ENCODE measurements at regions not wholly inside any gene's neighbourhood (a gene's known extent, or its start where the extent isn't known, plus 50 kb on each side); places are given as distances from the start of the nearest gene placed in this dataset.
"Not testable (repeated sequence)": the region's sequence is repeated elsewhere in the genome, so short reads cannot be mapped to it uniquely, and the experiment has no call there.

- DNase-seq (ENCODE audit: extremely low read depth, low read depth): no peak
- TF ChIP-seq, protein P1, sequence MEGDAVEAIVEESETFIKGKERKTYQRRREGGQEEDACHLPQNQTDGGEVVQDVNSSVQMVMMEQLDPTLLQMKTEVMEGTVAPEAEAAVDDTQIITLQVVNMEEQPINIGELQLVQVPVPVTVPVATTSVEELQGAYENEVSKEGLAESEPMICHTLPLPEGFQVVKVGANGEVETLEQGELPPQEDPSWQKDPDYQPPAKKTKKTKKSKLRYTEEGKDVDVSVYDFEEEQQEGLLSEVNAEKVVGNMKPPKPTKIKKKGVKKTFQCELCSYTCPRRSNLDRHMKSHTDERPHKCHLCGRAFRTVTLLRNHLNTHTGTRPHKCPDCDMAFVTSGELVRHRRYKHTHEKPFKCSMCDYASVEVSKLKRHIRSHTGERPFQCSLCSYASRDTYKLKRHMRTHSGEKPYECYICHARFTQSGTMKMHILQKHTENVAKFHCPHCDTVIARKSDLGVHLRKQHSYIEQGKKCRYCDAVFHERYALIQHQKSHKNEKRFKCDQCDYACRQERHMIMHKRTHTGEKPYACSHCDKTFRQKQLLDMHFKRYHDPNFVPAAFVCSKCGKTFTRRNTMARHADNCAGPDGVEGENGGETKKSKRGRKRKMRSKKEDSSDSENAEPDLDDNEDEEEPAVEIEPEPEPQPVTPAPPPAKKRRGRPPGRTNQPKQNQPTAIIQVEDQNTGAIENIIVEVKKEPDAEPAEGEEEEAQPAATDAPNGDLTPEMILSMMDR (IDR thresholded peaks at IDR 0.05; ENCODE audit: low read depth, low read length): no peak
These were observed 135.3 kb upstream of the FOXQ1 start for GRCh38 chr6:1176567-1176966.

DNA sequence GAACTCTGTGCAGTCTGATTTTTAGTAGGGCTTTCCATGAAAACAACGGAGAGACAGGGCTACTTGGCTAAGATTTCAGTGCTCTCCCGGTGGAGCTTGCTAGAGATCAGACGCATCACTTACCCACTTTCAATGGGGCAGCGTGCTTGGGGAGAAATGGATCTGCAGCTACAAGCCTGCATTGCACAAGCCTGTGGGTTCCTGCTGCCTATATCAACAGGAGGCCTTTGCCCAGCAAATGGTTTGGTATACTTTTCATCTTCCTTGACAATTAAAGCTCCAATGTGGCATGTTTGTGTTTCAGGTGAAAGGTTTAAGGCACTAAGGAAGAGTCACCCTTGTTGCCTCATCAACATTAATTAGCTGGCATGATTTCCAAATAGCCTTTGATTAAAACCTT is 136.0 kb upstream of the FOXQ1 start:
- TF ChIP-seq, protein P1 (IDR thresholded peaks at IDR 0.05; ENCODE audit: low read depth, low read length): no peak
- DNase-seq (ENCODE audit: extremely low read depth, low read depth): no peak

DNA sequence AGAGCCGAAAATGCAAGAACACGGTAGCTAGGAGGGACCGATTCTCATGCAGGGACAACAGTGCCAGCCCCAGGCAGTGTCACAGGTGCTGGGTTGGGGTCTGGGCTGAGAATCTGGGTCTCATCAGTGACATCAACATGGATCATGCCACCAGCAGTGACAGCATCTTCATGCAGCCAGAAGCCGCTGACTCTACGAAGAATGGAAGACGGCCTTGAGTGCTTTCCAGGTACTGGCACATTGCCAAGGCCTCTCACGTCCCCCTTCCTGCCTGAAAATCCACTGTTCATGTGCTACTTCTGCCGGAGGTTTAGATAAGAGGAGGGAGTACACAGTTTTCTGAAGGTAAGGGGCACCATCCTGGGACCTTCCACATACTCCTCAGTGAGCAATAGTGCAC is 141.1 kb upstream of the FOXQ1 start:
- TF ChIP-seq, protein P1 (IDR thresholded peaks at IDR 0.05; ENCODE audit: low read depth, low read length): no peak
- DNase-seq (ENCODE audit: extremely low read depth, low read depth): no peak

DNA sequence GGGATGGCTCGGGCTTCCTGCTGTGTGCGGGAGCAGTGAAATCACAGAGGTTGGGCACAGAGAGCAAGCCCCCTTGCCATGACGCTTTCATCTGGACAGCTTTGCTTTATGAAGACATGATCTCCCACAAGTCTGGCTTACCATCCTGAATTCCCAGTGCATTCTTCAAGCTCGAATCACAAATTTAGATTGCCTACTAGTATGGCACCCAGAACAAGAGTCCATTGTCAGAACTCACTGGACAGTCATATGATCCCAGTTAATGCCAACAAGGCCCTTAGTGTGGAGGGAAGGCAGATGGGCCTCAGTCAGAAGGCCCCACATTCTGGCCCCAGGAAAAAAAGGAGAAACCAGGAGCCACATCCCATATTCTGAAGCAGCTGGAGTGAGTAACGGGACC is 147.3 kb upstream of the FOXQ1 start:
- TF ChIP-seq, protein P1 (IDR thresholded peaks at IDR 0.05; ENCODE audit: low read depth, low read length): no peak
- no peak for DNase-seq (ENCODE audit: extremely low read depth, low read depth)

GRCh38 chr6:1163501-1163900 is 148.4 kb upstream of the FOXQ1 start:
- TF ChIP-seq, protein P1 (IDR thresholded peaks at IDR 0.05; ENCODE audit: low read depth, low read length): no peak
- DNase-seq (ENCODE audit: extremely low read depth, low read depth): no peak

GRCh38 chr6:1162367-1163275 is 149.3 kb upstream of the FOXQ1 start:
- no peak for DNase-seq (ENCODE audit: extremely low read depth, low read depth)

DNA sequence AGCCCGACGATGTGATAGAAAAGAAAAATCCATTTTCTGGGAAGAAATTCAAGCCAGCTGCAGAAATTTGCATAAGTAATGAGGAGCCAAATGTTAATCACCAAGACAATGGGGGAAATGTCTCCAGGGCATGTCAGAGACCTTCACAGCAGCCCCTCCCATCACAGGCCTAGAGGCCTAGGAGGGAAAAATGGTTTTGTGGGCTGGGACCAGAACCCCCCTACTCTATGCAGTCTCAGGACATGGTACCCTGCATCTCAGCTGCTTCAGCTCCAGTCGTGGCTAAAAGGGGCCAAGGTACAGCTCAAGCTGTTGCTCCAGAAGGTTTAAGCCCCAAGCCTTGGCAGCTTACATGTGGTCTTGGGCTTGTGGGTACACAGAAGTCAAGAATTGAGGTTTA is 155.5 kb upstream of the FOXQ1 start:
- not testable (repeated sequence) for DNase-seq (ENCODE audit: extremely low read depth, low read depth)

More at GRCh38 chr6:1162367-1163275, 149.3 kb upstream of the FOXQ1 start:
- TF ChIP-seq, protein P1 (IDR thresholded peaks at IDR 0.05; ENCODE audit: low read depth, low read length): no peak
